Naive thymus-derived CD4-positive, alpha-beta T cell (primary cell): ENCODE measurements at regions not wholly inside any gene's neighbourhood (a gene's known extent, or its start where the extent isn't known, plus 50 kb on each side); places are given as distances from the start of the nearest gene placed in this dataset.

Experiments
- ATAC-seq: fragments of 150-1000 bp; cut with Tn5 transposase; 2 replicates; pipeline ENCODE4 v1.10.0; 2021; ENCODE audit warnings: mild to moderate bottlenecking, moderate library complexity
- CTCF ChIA-PET: fragments of 350-600 bp; sonication (Branson Sonifier 250); formaldehyde crosslinking; loops from one replicate; lab custom pipeline; 2021; ENCODE audit warnings: antibody characterized with exemption; lab: Charles Lee
- POLR2A ChIA-PET: fragments of 350-600 bp; sonication (Branson Sonifier 250); formaldehyde crosslinking; loops from one replicate; lab custom pipeline; 2021; ENCODE audit warnings: antibody characterized with exemption, inconsistent platforms; lab: Charles Lee
- DNase-seq, 9 donors: peaks; one replicate each; pipeline versions ENCODE4 v3.0.0 to v3.0.0-alpha.2; 2020 to 2022; ENCODE audit warnings: mixed read lengths in 1 of 9
- H3K27ac ChIP-seq: one replicate; pipeline ENCODE4 v1.7.0; 2013; ENCODE audit warnings: mild to moderate bottlenecking, low read depth, low read length, moderate library complexity
- H3K27me3 ChIP-seq, 2 donors: one replicate each; pipeline ENCODE4 v1.7.0; 2013; ENCODE audit warnings: low read length in 2 of 2, mild to moderate bottlenecking in 2 of 2, moderate library complexity in 2 of 2; ENCODE audit not compliant: control insufficient read depth in 2 of 2, insufficient read depth in 2 of 2
- H3K36me3 ChIP-seq, 3 experiments: 1 replicate in 2 of 3; 2 replicates in 1 of 3; pipeline ENCODE4 v1.7.0; 2013; ENCODE audit warnings: low read length in 3 of 3, mild to moderate bottlenecking in 3 of 3, moderate library complexity in 1 of 3; ENCODE audit not compliant: insufficient read depth in 3 of 3, control insufficient read depth in 2 of 3
- H3K4me1 ChIP-seq, 2 donors: one replicate each; pipeline ENCODE4 v1.7.0; 2013; ENCODE audit warnings: low read length in 2 of 2, mild to moderate bottlenecking in 2 of 2, moderate library complexity in 1 of 2; ENCODE audit not compliant: control insufficient read depth in 2 of 2, insufficient read depth in 2 of 2
- H3K4me3 ChIP-seq: 2 replicates; pipeline ENCODE4 v1.7.0; 2013; ENCODE audit warnings: mild to moderate bottlenecking, low read length
- H3K9me3 ChIP-seq, 3 experiments: 1 replicate in 2 of 3; 2 replicates in 1 of 3; pipeline ENCODE4 v1.7.0; 2013; ENCODE audit warnings: low read length in 3 of 3; ENCODE audit not compliant: control insufficient read depth in 2 of 3
- H3K27ac Mint-ChIP-seq, 9 donors: one replicate each; pipeline ENCODE4 v1.8.0; 2020 to 2022; ENCODE audit warnings: mixed read lengths in 9 of 9, mild to moderate bottlenecking in 8 of 9, moderate library complexity in 5 of 9, inconsistent platforms in 2 of 9
- H3K27me3 Mint-ChIP-seq, 5 donors: one replicate each; pipeline ENCODE4 v1.8.0; 2021 to 2022; ENCODE audit warnings: mixed read lengths in 5 of 5, mild to moderate bottlenecking in 1 of 5
- H3K36me3 Mint-ChIP-seq, 5 donors: one replicate each; pipeline ENCODE4 v1.8.0; 2020 to 2022; ENCODE audit warnings: mixed read lengths in 5 of 5, mild to moderate bottlenecking in 3 of 5, inconsistent platforms in 1 of 5
- H3K4me1 Mint-ChIP-seq, 7 donors: one replicate each; pipeline ENCODE4 v1.8.0; 2020 to 2022; ENCODE audit warnings: mixed read lengths in 7 of 7, mild to moderate bottlenecking in 3 of 7, inconsistent platforms in 1 of 7
- H3K4me3 Mint-ChIP-seq, 10 donors: one replicate each; pipeline ENCODE4 v1.8.0; 2020 to 2022; ENCODE audit warnings: mild to moderate bottlenecking in 10 of 10, mixed read lengths in 10 of 10, moderate library complexity in 6 of 10, inconsistent platforms in 2 of 10
- H3K9me3 Mint-ChIP-seq, 11 donors: one replicate each; pipeline ENCODE4 v1.8.0; 2020 to 2022; ENCODE audit warnings: mixed read lengths in 11 of 11, mild to moderate bottlenecking in 4 of 11, inconsistent platforms in 1 of 11, moderate library complexity in 1 of 11
- intact Hi-C, 2 donors: fragments of 100-400 bp; cut with micrococcal nuclease; formaldehyde crosslinking; loops; one replicate each; pipeline ENCODE4 v1.15.1; 2023

- Mint-ChIP-seq H3K9me3 (peaks cover 4 to 35% (median 19%) of the 10 kb centered on the region in 11 donors), H3K27me3 (peaks cover 8 to 26% (median 16%) of the 10 kb centered on the region in 5 donors), H3K36me3 (peaks cover 0 to 4% (median 3%) of the 10 kb centered on the region in 5 donors), H3K4me3 (no peak overlapping the region), H3K27ac (no peak overlapping the region), H3K4me1 (peaks cover 0 to 11% (median 6%) of the 10 kb centered on the region in 7 donors)
- no peak for ATAC-seq
- H3K36me3 ChIP-seq = no peaks in the 10 kb centered on the region
- peaks cover 0 to 8% (median 0%) of the 10 kb centered on the region in 3 experiments for H3K9me3 ChIP-seq
- CTCF ChIA-PET = no interaction called here
- H3K27me3 ChIP-seq = no peaks in the 10 kb centered on the region
- no peak overlapping the region for H3K4me3 ChIP-seq
- H3K4me1 ChIP-seq = no peaks in the 10 kb centered on the region
- no peak overlapping the region for H3K27ac ChIP-seq
- intact Hi-C loops = no loop called here
- no peak for DNase-seq
- POLR2A ChIA-PET = no interaction called here
Observed at GRCh38 chr7:17444673-17445072, 146.2 kb downstream of the AHR start.

- H3K4me1 Mint-ChIP-seq = peaks cover 0 to 3% (median 2%) of the 10 kb centered on the region in 7 donors
- H3K4me3 ChIP-seq = no peak overlapping the region
- H3K36me3 Mint-ChIP-seq = peaks cover 0 to 4% (median 3%) of the 10 kb centered on the region in 5 donors
- H3K27ac ChIP-seq = no peak overlapping the region
- peaks cover 0 to 8% (median 0%) of the 10 kb centered on the region in 3 experiments for H3K9me3 ChIP-seq
- H3K27me3 ChIP-seq = no peaks in the 10 kb centered on the region
- H3K4me1 ChIP-seq = no peaks in the 10 kb centered on the region
- no peak overlapping the region for H3K4me3 Mint-ChIP-seq
- POLR2A ChIA-PET = no interaction called here
- ATAC-seq (no peak), DNase-seq (no peak)
- H3K27me3 Mint-ChIP-seq = peaks cover 8 to 25% (median 22%) of the 10 kb centered on the region in 5 donors
- CTCF ChIA-PET = interaction anchor here (1.2 kb wide), 1 partner anchor 14 kb away, joined by 3 read pairs; no protein-coding TSS in a partner anchor
- H3K9me3 Mint-ChIP-seq = peaks cover 7 to 31% (median 13%) of the 10 kb centered on the region in 11 donors
- H3K27ac Mint-ChIP-seq = no peak overlapping the region
- no peaks in the 10 kb centered on the region for H3K36me3 ChIP-seq
- intact Hi-C loops = no loop called here
Observed at GRCh38 chr7:17446340-17446739, 147.9 kb downstream of the AHR start.

- H3K36me3 ChIP-seq = no peaks in the 10 kb centered on the region
- H3K27ac ChIP-seq = no peak overlapping the region
- ATAC-seq (no peak), DNase-seq (no peak)
- Mint-ChIP-seq H3K27ac (no peak overlapping the region), H3K4me3 (no peak overlapping the region), H3K9me3 (peaks cover 7 to 31% (median 13%) of the 10 kb centered on the region in 11 donors), H3K27me3 (peaks cover 8 to 25% (median 22%) of the 10 kb centered on the region in 5 donors), H3K4me1 (no peaks in the 10 kb centered on the region), H3K36me3 (peaks cover 0 to 4% (median 3%) of the 10 kb centered on the region in 5 donors)
- peaks cover 0 to 8% (median 0%) of the 10 kb centered on the region in 3 experiments for H3K9me3 ChIP-seq
- POLR2A ChIA-PET = no interaction called here
- intact Hi-C loops = no loop called here
- no peaks in the 10 kb centered on the region for H3K4me1 ChIP-seq
- CTCF ChIA-PET = interaction anchor here (0.5 to 0.7 kb wide), 2 partner anchors 375 to 540 kb away, joined by 3 read pairs; no protein-coding TSS in a partner anchor
- H3K27me3 ChIP-seq = no peaks in the 10 kb centered on the region
- no peak overlapping the region for H3K4me3 ChIP-seq
Observed at GRCh38 chr7:17447728-17448478, 149.5 kb downstream of the AHR start.

- ATAC-seq (no peak), DNase-seq (no peak)
- Histone ChIP-seq H3K36me3 (no peaks in the 10 kb centered on the region), H3K9me3 (peaks cover 0 to 8% (median 0%) of the 10 kb centered on the region in 3 experiments), H3K4me3 (no peak overlapping the region), H3K27ac (no peak overlapping the region), H3K27me3 (no peaks in the 10 kb centered on the region), H3K4me1 (no peaks in the 10 kb centered on the region)
- intact Hi-C loops = no loop called here
- Mint-ChIP-seq H3K27me3 (peaks cover 8 to 25% (median 16%) of the 10 kb centered on the region in 5 donors), H3K9me3 (peaks cover 3 to 31% (median 12%) of the 10 kb centered on the region in 11 donors), H3K4me3 (no peak overlapping the region), H3K36me3 (peaks cover 0 to 4% (median 2%) of the 10 kb centered on the region in 5 donors), H3K27ac (no peak overlapping the region), H3K4me1 (no peaks in the 10 kb centered on the region)
- CTCF ChIA-PET = interaction anchor here (0.5 to 0.7 kb wide), 2 partner anchors 540 to 883 kb away, joined by 3 read pairs; no protein-coding TSS in a partner anchor
- POLR2A ChIA-PET = no interaction called here
Observed at GRCh38 chr7:17448479-17449423, 150.3 kb downstream of the AHR start.

GRCh38 chr7:17456541-17456940, 158.1 kb downstream of the AHR start:
- H3K36me3 Mint-ChIP-seq = peaks cover 0 to 12% (median 4%) of the 10 kb centered on the region in 5 donors
- no peak for DNase-seq
- no peaks in the 10 kb centered on the region for H3K4me1 Mint-ChIP-seq
- H3K9me3 Mint-ChIP-seq = peaks cover 0 to 20% (median 12%) of the 10 kb centered on the region in 11 donors
- H3K4me1 ChIP-seq = no peaks in the 10 kb centered on the region
- ChIA-PET CTCF (no interaction called here), POLR2A (no interaction called here)
- no peaks in the 10 kb centered on the region for H3K36me3 ChIP-seq
- H3K27me3 ChIP-seq = no peaks in the 10 kb centered on the region
- no peak overlapping the region for H3K4me3 ChIP-seq
- intact Hi-C loops = no loop called here
- H3K27me3 Mint-ChIP-seq = no peaks in the 10 kb centered on the region
- no peak overlapping the region for H3K27ac Mint-ChIP-seq
- H3K27ac ChIP-seq = no peak overlapping the region
- no peaks in the 10 kb centered on the region for H3K9me3 ChIP-seq
- H3K4me3 Mint-ChIP-seq = no peak overlapping the region
- no peak for ATAC-seq

- Histone ChIP-seq H3K27me3 (no peaks in the 10 kb centered on the region), H3K27ac (no peak overlapping the region), H3K4me1 (no peaks in the 10 kb centered on the region), H3K9me3 (no peaks in the 10 kb centered on the region), H3K4me3 (no peak overlapping the region), H3K36me3 (no peaks in the 10 kb centered on the region)
- ChIA-PET POLR2A (no interaction called here), CTCF (interaction anchor here (1.1 kb wide), 1 partner anchor 14 kb away, joined by 3 read pairs; no protein-coding TSS in a partner anchor)
- H3K4me3 Mint-ChIP-seq = no peak overlapping the region
- H3K27me3 Mint-ChIP-seq = no peaks in the 10 kb centered on the region
- no peak for ATAC-seq
- peaks cover 0 to 20% (median 9%) of the 10 kb centered on the region in 7 donors for H3K4me1 Mint-ChIP-seq
- intact Hi-C loops = no loop called here
- no peak for DNase-seq
- no peak overlapping the region for H3K27ac Mint-ChIP-seq
- H3K9me3 Mint-ChIP-seq = peaks cover 0 to 20% (median 12%) of the 10 kb centered on the region in 11 donors
- peaks cover 0 to 12% (median 4%) of the 10 kb centered on the region in 5 donors for H3K36me3 Mint-ChIP-seq
Observed at GRCh38 chr7:17460001-17460400, 161.5 kb downstream of the AHR start.
